ENCODE measurements at regions not wholly inside any gene's neighbourhood (a gene's known extent, or its start where the extent isn't known, plus 50 kb on each side); places are given as distances from the start of the nearest gene placed in this dataset.

- intact Hi-C loops (cut with DNase I) = no loop called here
- Histone ChIP-seq H3K27ac (no peak overlapping the region), H3K4me1 (replicated peaks) (no peaks in the 10 kb centered on the region), H3K36me3 (no peaks in the 10 kb centered on the region), H3K9me3 (no peaks in the 10 kb centered on the region), H3K4me3 (no peak overlapping the region), H3K27me3 (replicated peaks; ENCODE audit: insufficient read depth) (no peaks in the 10 kb centered on the region)
- 77% methylated on average over 1 of the region's 1 CpG for WGBS
- TF ChIP-seq POLR2AphosphoS5 (IDR thresholded peaks at IDR 0.05) (no peak), POLR2A (IDR thresholded peaks at IDR 0.05) (no peak), CTCF (IDR thresholded peaks at IDR 0.05) (no peak)
- DNase-seq (ENCODE audit: low spot score) = no peak
These were observed 790.7 kb downstream of the TNS3 start for GRCh38 chr7:46791188-46791587.

- Histone ChIP-seq H3K4me3 (no peak overlapping the region), H3K36me3 (no peaks in the 10 kb centered on the region), H3K27ac (no peak overlapping the region), H3K4me1 (replicated peaks) (no peaks in the 10 kb centered on the region), H3K27me3 (replicated peaks; ENCODE audit: insufficient read depth) (no peaks in the 10 kb centered on the region), H3K9me3 (no peaks in the 10 kb centered on the region)
- DNase-seq (ENCODE audit: low spot score) = no peak
- WGBS = 86% methylated on average over 3 of the region's 3 CpGs
- intact Hi-C loops (cut with DNase I) = no loop called here
- no peak for TF ChIP-seq CTCF (IDR thresholded peaks at IDR 0.05)
- no peak for TF ChIP-seq POLR2AphosphoS5 (IDR thresholded peaks at IDR 0.05)
- TF ChIP-seq POLR2A (IDR thresholded peaks at IDR 0.05) = no peak
These were observed 794.9 kb downstream of the TNS3 start for GRCh38 chr7:46786995-46787394.

- Histone ChIP-seq H3K9me3 (no peaks in the 10 kb centered on the region), H3K4me1 (replicated peaks) (no peaks in the 10 kb centered on the region), H3K4me3 (no peak overlapping the region), H3K27me3 (replicated peaks; ENCODE audit: insufficient read depth) (no peaks in the 10 kb centered on the region), H3K27ac (no peak overlapping the region), H3K36me3 (no peaks in the 10 kb centered on the region)
- intact Hi-C loops (cut with DNase I) = no loop called here
- peak; percentile 26 for DNase-seq (ENCODE audit: low spot score)
- TF ChIP-seq CTCF (IDR thresholded peaks at IDR 0.05) (no peak), POLR2A (IDR thresholded peaks at IDR 0.05) (no peak), POLR2AphosphoS5 (IDR thresholded peaks at IDR 0.05) (peak; percentile 83)
- WGBS = 57% methylated on average over 8 of the region's 8 CpGs
These were observed 795.5 kb downstream of the TNS3 start for GRCh38 chr7:46786221-46786954.

GRCh38 chr7:46784732-46785131 lies 797.2 kb downstream of the TNS3 start:
- intact Hi-C loops (cut with DNase I) = no loop called here
- WGBS = 87% methylated on average over 1 of the region's 1 CpG
- Histone ChIP-seq H3K4me1 (replicated peaks) (no peaks in the 10 kb centered on the region), H3K9me3 (no peaks in the 10 kb centered on the region), H3K36me3 (no peaks in the 10 kb centered on the region), H3K27me3 (replicated peaks; ENCODE audit: insufficient read depth) (no peaks in the 10 kb centered on the region), H3K27ac (no peak overlapping the region), H3K4me3 (no peak overlapping the region)
- no peak for TF ChIP-seq CTCF (IDR thresholded peaks at IDR 0.05)
- no peak for TF ChIP-seq POLR2A (IDR thresholded peaks at IDR 0.05)
- no peak for TF ChIP-seq POLR2AphosphoS5 (IDR thresholded peaks at IDR 0.05)
- no peak for DNase-seq (ENCODE audit: low spot score)

- H3K27ac ChIP-seq = no peak overlapping the region
- no peaks in the 10 kb centered on the region for H3K4me1 ChIP-seq (replicated peaks)
- H3K9me3 ChIP-seq = no peaks in the 10 kb centered on the region
- H3K4me3 ChIP-seq = no peak overlapping the region
- no peak for DNase-seq (ENCODE audit: low spot score)
- no peak for TF ChIP-seq POLR2AphosphoS5 (IDR thresholded peaks at IDR 0.05)
- no peak for TF ChIP-seq POLR2A (IDR thresholded peaks at IDR 0.05)
- TF ChIP-seq CTCF (IDR thresholded peaks at IDR 0.05) = no peak
- 80% methylated on average over 2 of the region's 2 CpGs for WGBS
- intact Hi-C loops (cut with DNase I) = no loop called here
- no peaks in the 10 kb centered on the region for H3K27me3 ChIP-seq (replicated peaks; ENCODE audit: insufficient read depth)
- H3K36me3 ChIP-seq = no peaks in the 10 kb centered on the region
These were observed 799.9 kb downstream of the TNS3 start for GRCh38 chr7:46781901-46782439.
